Right ventricle myocardium inferior (tissue), 1 donor: ENCODE measurements at regions not wholly inside any gene's neighbourhood (a gene's known extent, or its start where the extent isn't known, plus 50 kb on each side); places are given as distances from the start of the nearest gene placed in this dataset.
A peak's percentile ranks its signal among the peaks of the same experiment; 100 is the strongest.

ENCODE experiments used
- ATAC-seq: fragments of 200-7000 bp; cut with Tn5 transposase; one replicate; pipeline ENCODE4 v1.9.1; 2020; ENCODE audit warnings: mild to moderate bottlenecking, moderate library complexity
- DNase-seq: peaks from one replicate; pipeline ENCODE4 v3.0.0; 2021; ENCODE audit errors: missing footprints
- intact Hi-C: fragments of 100-400 bp; cut with DNase I; formaldehyde crosslinking; loops from one replicate; pipeline ENCODE4 v1.11.0; 2022
- donor health status: DM: no; HTN: yes; CAD: no; lungs with severe emphysema.

GRCh38 chr5:8766448-8766847 lies 779.4 kb downstream of the SEMA5A start:
- DNase-seq = no peak
- intact Hi-C loops = no loop called here
- no peak for ATAC-seq

- intact Hi-C loops = no loop called here
- no peak for DNase-seq
Measured at GRCh38 chr5:8767111-8767510, 778.8 kb downstream of the SEMA5A start.

GRCh38 chr5:8767746-8768145 lies 778.1 kb downstream of the SEMA5A start:
- intact Hi-C loops = no loop called here
- ATAC-seq (no peak), DNase-seq (no peak)

More at GRCh38 chr5:8767111-8767510, 778.8 kb downstream of the SEMA5A start:
- no peak for ATAC-seq

- intact Hi-C loops = no loop called here
- DNase-seq (no peak), ATAC-seq (no peak)
Measured at GRCh38 chr5:8769631-8770030, 776.2 kb downstream of the SEMA5A start.

GRCh38 chr5:8770431-8770830 lies 775.4 kb downstream of the SEMA5A start:
- ATAC-seq = no peak
- intact Hi-C loops = no loop called here
- no peak for DNase-seq

- no peak for ATAC-seq
- intact Hi-C loops = no loop called here
Measured at GRCh38 chr5:8773046-8773615, 772.7 kb downstream of the SEMA5A start.

GRCh38 chr5:8784692-8785091 lies 761.2 kb downstream of the SEMA5A start:
- no peak for ATAC-seq
- DNase-seq = no peak
- intact Hi-C loops = no loop called here

More at GRCh38 chr5:8773046-8773615, 772.7 kb downstream of the SEMA5A start:
- DNase-seq = no peak

- intact Hi-C loops = no loop called here
- no peak for DNase-seq
- no peak for ATAC-seq
Measured at GRCh38 chr5:8788246-8788645, 757.6 kb downstream of the SEMA5A start.

- intact Hi-C loops = no loop called here
- no peak for ATAC-seq
- no peak for DNase-seq
Measured at GRCh38 chr5:8805653-8806052, 740.2 kb downstream of the SEMA5A start.

GRCh38 chr5:8807636-8808035 lies 738.2 kb downstream of the SEMA5A start:
- DNase-seq (no peak), ATAC-seq (no peak)
- intact Hi-C loops = no loop called here

- no peak for ATAC-seq
- intact Hi-C loops = no loop called here
- no peak for DNase-seq
Measured at GRCh38 chr5:8811581-8811980, 734.3 kb downstream of the SEMA5A start.

- intact Hi-C loops = no loop called here
- DNase-seq = no peak
- ATAC-seq = no peak
Measured at GRCh38 chr5:8813180-8813579, 732.7 kb downstream of the SEMA5A start.

GRCh38 chr5:8814105-8814504 lies 731.8 kb downstream of the SEMA5A start:
- ATAC-seq (no peak), DNase-seq (no peak)
- intact Hi-C loops = no loop called here

- no peak for ATAC-seq
- intact Hi-C loops = no loop called here
- no peak for DNase-seq
Measured at GRCh38 chr5:8824371-8824770, 721.5 kb downstream of the SEMA5A start.

- intact Hi-C loops = no loop called here
- ATAC-seq (no peak), DNase-seq (no peak)
Measured at GRCh38 chr5:8825139-8825757, 720.6 kb downstream of the SEMA5A start.

GRCh38 chr5:8826508-8826907 lies 719.4 kb downstream of the SEMA5A start:
- intact Hi-C loops = no loop called here
- ATAC-seq = no peak
- DNase-seq = no peak

GRCh38 chr5:8827696-8828095 lies 718.2 kb downstream of the SEMA5A start:
- ATAC-seq (no peak), DNase-seq (no peak)
- intact Hi-C loops = no loop called here

GRCh38 chr5:8828596-8829322 lies 717.1 kb downstream of the SEMA5A start:
- DNase-seq (no peak), ATAC-seq (peak; percentile 11)
- intact Hi-C loops = no loop called here

- DNase-seq (no peak), ATAC-seq (peak; percentile 79)
- intact Hi-C loops = no loop called here
Measured at GRCh38 chr5:8829323-8830029, 716.4 kb downstream of the SEMA5A start.

- no peak for ATAC-seq
- DNase-seq = no peak
- intact Hi-C loops = no loop called here
Measured at GRCh38 chr5:8831251-8831650, 714.6 kb downstream of the SEMA5A start.
